ENCODE measurements at regions not wholly inside any gene's neighbourhood (a gene's known extent, or its start where the extent isn't known, plus 50 kb on each side); places are given as distances from the start of the nearest gene placed in this dataset.

- TF ChIP-seq TAF1 (IDR thresholded peaks at IDR 0.05; ENCODE audit: borderline replicate concordance, low read depth, low read length) (no peak), POLR2A (IDR thresholded peaks at IDR 0.05; ENCODE audit: low read depth, low read length) (no peak), POLR2AphosphoS5 (IDR thresholded peaks at IDR 0.05; ENCODE audit: low read depth, low read length) (no peak)
- DNase-seq (ENCODE audit: insufficient read length) (no peak), FAIRE-seq (no peak)
These were observed 97.6 kb upstream of the AGAP1 start for GRCh38 chr2:235396071-235396846.

- FAIRE-seq (no peak), DNase-seq (ENCODE audit: insufficient read length) (no peak)
- TF ChIP-seq TAF1 (IDR thresholded peaks at IDR 0.05; ENCODE audit: borderline replicate concordance, low read depth, low read length) (no peak), POLR2A (IDR thresholded peaks at IDR 0.05; ENCODE audit: low read depth, low read length) (no peak), POLR2AphosphoS5 (IDR thresholded peaks at IDR 0.05; ENCODE audit: low read depth, low read length) (no peak)
These were observed 95.5 kb upstream of the AGAP1 start for GRCh38 chr2:235398321-235398720.

GRCh38 chr2:235399895-235400294 is 93.9 kb upstream of the AGAP1 start:
- FAIRE-seq: no peak
- TF ChIP-seq TAF1 (IDR thresholded peaks at IDR 0.05; ENCODE audit: borderline replicate concordance, low read depth, low read length): no peak
- no peak for TF ChIP-seq POLR2A (IDR thresholded peaks at IDR 0.05; ENCODE audit: low read depth, low read length)
- TF ChIP-seq POLR2AphosphoS5 (IDR thresholded peaks at IDR 0.05; ENCODE audit: low read depth, low read length): no peak

GRCh38 chr2:235402422-235402821 is 91.4 kb upstream of the AGAP1 start:
- DNase-seq (ENCODE audit: insufficient read length) (no peak), FAIRE-seq (no peak)
- TF ChIP-seq POLR2AphosphoS5 (IDR thresholded peaks at IDR 0.05; ENCODE audit: low read depth, low read length) (no peak), POLR2A (IDR thresholded peaks at IDR 0.05; ENCODE audit: low read depth, low read length) (no peak), TAF1 (IDR thresholded peaks at IDR 0.05; ENCODE audit: borderline replicate concordance, low read depth, low read length) (no peak)

More at GRCh38 chr2:235399895-235400294, 93.9 kb upstream of the AGAP1 start:
- DNase-seq (ENCODE audit: insufficient read length): no peak

GRCh38 chr2:235405612-235406361 is 88.1 kb upstream of the AGAP1 start:
- FAIRE-seq: no peak
- no peak for DNase-seq (ENCODE audit: insufficient read length)
- TF ChIP-seq POLR2AphosphoS5 (IDR thresholded peaks at IDR 0.05; ENCODE audit: low read depth, low read length) (no peak), TAF1 (IDR thresholded peaks at IDR 0.05; ENCODE audit: borderline replicate concordance, low read depth, low read length) (no peak), POLR2A (IDR thresholded peaks at IDR 0.05; ENCODE audit: low read depth, low read length) (no peak)

GRCh38 chr2:235406430-235406829 is 87.4 kb upstream of the AGAP1 start:
- DNase-seq (ENCODE audit: insufficient read length) (no peak), FAIRE-seq (no peak)
- TF ChIP-seq TAF1 (IDR thresholded peaks at IDR 0.05; ENCODE audit: borderline replicate concordance, low read depth, low read length): no peak
- TF ChIP-seq POLR2A (IDR thresholded peaks at IDR 0.05; ENCODE audit: low read depth, low read length): no peak
- TF ChIP-seq POLR2AphosphoS5 (IDR thresholded peaks at IDR 0.05; ENCODE audit: low read depth, low read length): no peak

GRCh38 chr2:235411905-235412485 is 81.8 kb upstream of the AGAP1 start:
- TF ChIP-seq POLR2AphosphoS5 (IDR thresholded peaks at IDR 0.05; ENCODE audit: low read depth, low read length): no peak
- TF ChIP-seq TAF1 (IDR thresholded peaks at IDR 0.05; ENCODE audit: borderline replicate concordance, low read depth, low read length): no peak
- no peak for TF ChIP-seq POLR2A (IDR thresholded peaks at IDR 0.05; ENCODE audit: low read depth, low read length)
- no peak for FAIRE-seq
- DNase-seq (ENCODE audit: insufficient read length): no peak

- FAIRE-seq (no peak), DNase-seq (ENCODE audit: insufficient read length) (no peak)
- no peak for TF ChIP-seq POLR2AphosphoS5 (IDR thresholded peaks at IDR 0.05; ENCODE audit: low read depth, low read length)
These were observed 80.8 kb upstream of the AGAP1 start for GRCh38 chr2:235413064-235413463.

- FAIRE-seq (no peak), DNase-seq (ENCODE audit: insufficient read length) (no peak)
- TF ChIP-seq POLR2A (IDR thresholded peaks at IDR 0.05; ENCODE audit: low read depth, low read length): no peak
- TF ChIP-seq POLR2AphosphoS5 (IDR thresholded peaks at IDR 0.05; ENCODE audit: low read depth, low read length): no peak
These were observed 79.4 kb upstream of the AGAP1 start for GRCh38 chr2:235414422-235414821.

- TF ChIP-seq POLR2AphosphoS5 (IDR thresholded peaks at IDR 0.05; ENCODE audit: low read depth, low read length) (no peak), POLR2A (IDR thresholded peaks at IDR 0.05; ENCODE audit: low read depth, low read length) (no peak), TAF1 (IDR thresholded peaks at IDR 0.05; ENCODE audit: borderline replicate concordance, low read depth, low read length) (no peak)
- FAIRE-seq: no peak
- no peak for DNase-seq (ENCODE audit: insufficient read length)
These were observed 76.9 kb upstream of the AGAP1 start for GRCh38 chr2:235416858-235417499.

GRCh38 chr2:235418918-235419317 is 74.9 kb upstream of the AGAP1 start:
- FAIRE-seq (no peak), DNase-seq (ENCODE audit: insufficient read length) (no peak)
- TF ChIP-seq POLR2A (IDR thresholded peaks at IDR 0.05; ENCODE audit: low read depth, low read length): no peak
- no peak for TF ChIP-seq TAF1 (IDR thresholded peaks at IDR 0.05; ENCODE audit: borderline replicate concordance, low read depth, low read length)
- TF ChIP-seq POLR2AphosphoS5 (IDR thresholded peaks at IDR 0.05; ENCODE audit: low read depth, low read length): no peak
